ENCODE measurements at regions not wholly inside any gene's neighbourhood (a gene's known extent, or its start where the extent isn't known, plus 50 kb on each side); places are given as distances from the start of the nearest gene placed in this dataset.
"Not testable (repeated sequence)": the region's sequence is repeated elsewhere in the genome, so short reads cannot be mapped to it uniquely, and the experiment has no call there.

DNA sequence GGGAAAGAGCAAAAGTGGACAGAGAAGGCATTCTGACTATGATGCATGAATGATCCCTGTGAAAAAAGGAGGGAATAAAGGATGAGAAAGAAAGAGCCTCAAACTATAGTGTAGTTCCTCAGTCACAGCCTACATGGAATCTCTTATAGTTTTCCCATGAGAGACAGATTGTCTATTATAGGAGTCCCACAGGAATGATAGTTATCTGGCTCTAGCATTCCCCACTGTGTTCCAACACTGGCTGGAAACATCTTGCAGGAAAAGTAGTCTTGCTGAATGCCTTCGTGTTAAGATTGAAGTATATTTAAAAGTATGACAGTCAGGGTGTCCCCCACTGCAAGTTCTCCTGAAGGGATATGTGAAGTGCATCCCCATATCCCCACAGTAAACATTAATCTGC, 641.5 kb upstream of the NECTIN3 start:
- no peaks in the 10 kb centered on the region for H3K36me3 ChIP-seq
- TF ChIP-seq, protein P1, sequence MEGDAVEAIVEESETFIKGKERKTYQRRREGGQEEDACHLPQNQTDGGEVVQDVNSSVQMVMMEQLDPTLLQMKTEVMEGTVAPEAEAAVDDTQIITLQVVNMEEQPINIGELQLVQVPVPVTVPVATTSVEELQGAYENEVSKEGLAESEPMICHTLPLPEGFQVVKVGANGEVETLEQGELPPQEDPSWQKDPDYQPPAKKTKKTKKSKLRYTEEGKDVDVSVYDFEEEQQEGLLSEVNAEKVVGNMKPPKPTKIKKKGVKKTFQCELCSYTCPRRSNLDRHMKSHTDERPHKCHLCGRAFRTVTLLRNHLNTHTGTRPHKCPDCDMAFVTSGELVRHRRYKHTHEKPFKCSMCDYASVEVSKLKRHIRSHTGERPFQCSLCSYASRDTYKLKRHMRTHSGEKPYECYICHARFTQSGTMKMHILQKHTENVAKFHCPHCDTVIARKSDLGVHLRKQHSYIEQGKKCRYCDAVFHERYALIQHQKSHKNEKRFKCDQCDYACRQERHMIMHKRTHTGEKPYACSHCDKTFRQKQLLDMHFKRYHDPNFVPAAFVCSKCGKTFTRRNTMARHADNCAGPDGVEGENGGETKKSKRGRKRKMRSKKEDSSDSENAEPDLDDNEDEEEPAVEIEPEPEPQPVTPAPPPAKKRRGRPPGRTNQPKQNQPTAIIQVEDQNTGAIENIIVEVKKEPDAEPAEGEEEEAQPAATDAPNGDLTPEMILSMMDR (IDR thresholded peaks at IDR 0.05): no peak
- TF ChIP-seq POLR2A (IDR thresholded peaks at IDR 0.05): no peak
- no peak for DNase-seq
- H3K27ac ChIP-seq: no peak overlapping the region
- H3K27me3 ChIP-seq: no peaks in the 10 kb centered on the region
- H3K9me3 ChIP-seq: no peaks in the 10 kb centered on the region
- intact Hi-C loops (cut with DNase I; ENCODE audit: low total_unique reads): no loop called here
- no peak overlapping the region for H3K4me3 ChIP-seq
- no peaks in the 10 kb centered on the region for H3K4me1 ChIP-seq

DNA sequence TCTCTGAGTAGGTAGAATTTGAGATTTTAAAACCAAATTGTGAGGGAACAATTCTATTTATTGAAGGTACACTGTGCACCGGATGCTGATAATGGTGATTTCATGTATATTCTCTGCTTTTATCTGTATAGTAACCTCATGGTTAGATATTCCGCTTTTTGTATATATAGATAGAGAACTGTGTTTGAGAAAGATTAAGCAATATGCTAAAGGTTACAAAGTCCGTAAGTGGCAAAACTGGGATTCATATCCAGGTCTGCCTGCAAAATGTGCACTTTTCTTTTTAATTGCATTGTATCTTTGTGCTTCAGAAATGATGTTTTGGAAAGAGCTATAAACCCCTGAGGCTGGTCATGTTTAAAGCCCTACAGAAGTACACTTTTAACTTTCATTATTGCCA, 635.4 kb upstream of the NECTIN3 start:
- Histone ChIP-seq H3K4me1 (no peaks in the 10 kb centered on the region), H3K4me3 (no peak overlapping the region), H3K27ac (no peak overlapping the region), H3K9me3 (no peaks in the 10 kb centered on the region), H3K27me3 (no peaks in the 10 kb centered on the region), H3K36me3 (no peaks in the 10 kb centered on the region)
- intact Hi-C loops (cut with DNase I; ENCODE audit: low total_unique reads): no loop called here
- no peak for DNase-seq
- no peak for TF ChIP-seq POLR2A (IDR thresholded peaks at IDR 0.05)
- TF ChIP-seq, protein P1 (IDR thresholded peaks at IDR 0.05): no peak

DNA sequence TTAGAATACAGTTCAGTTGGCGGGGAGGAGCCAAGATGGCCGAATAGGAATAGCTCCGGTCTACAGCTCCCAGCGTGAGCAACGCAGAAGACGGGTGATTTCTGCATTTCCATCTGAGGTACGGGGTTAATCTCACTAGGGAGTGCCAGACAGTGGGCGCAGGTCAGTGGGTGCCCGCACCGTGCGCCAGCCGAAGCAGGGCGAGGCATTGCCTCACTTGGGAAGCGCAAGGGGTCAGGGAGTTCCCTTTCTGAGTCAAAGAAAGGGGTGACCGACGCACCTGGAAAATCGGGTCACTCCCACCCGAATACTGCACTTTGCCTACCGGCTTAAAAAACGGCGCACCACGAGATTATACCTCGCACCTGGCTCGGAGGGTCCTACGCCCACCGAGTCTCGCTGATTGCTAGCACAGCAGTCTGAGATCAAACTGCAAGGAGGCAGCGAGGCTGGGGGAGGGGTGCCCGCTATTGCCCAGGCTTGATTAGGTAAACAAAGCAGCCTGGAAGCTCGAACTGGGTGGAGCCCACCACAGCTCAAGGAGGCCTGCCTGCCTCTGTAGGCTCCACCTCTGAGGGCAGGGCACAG, 631.5 kb upstream of the NECTIN3 start:
- H3K4me1 ChIP-seq; H3K36me3 ChIP-seq; H3K4me3 ChIP-seq; H3K9me3 ChIP-seq; DNase-seq; intact Hi-C loops (cut with DNase I; ENCODE audit: low total_unique reads); H3K27ac ChIP-seq; H3K27me3 ChIP-seq: not testable (repeated sequence)

DNA sequence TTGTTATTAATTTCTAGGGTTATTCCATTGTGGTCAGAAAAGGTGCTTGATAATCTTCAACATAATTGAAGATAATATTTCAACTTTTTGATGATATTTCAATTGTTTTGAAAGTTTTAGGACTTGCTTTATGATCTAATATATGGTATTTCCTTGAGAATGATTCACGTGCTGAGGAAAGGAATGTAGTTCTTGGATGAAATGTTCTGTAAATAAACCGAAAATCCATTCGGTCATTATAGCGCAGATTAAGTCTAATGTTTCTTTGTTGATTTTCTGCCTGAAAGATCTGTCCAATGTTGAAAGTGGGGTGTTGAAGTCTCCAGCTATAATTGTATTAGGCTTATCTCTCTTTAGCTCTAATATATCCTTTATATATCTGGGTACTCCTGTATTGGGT, 617.5 kb upstream of the NECTIN3 start:
- Histone ChIP-seq H3K4me1 (no peaks in the 10 kb centered on the region), H3K4me3 (no peak overlapping the region), H3K36me3 (no peaks in the 10 kb centered on the region), H3K9me3 (no peaks in the 10 kb centered on the region), H3K27ac (no peak overlapping the region), H3K27me3 (no peaks in the 10 kb centered on the region)
- TF ChIP-seq, protein P1 (IDR thresholded peaks at IDR 0.05): no peak
- no peak for TF ChIP-seq POLR2A (IDR thresholded peaks at IDR 0.05)
- DNase-seq: no peak
- intact Hi-C loops (cut with DNase I; ENCODE audit: low total_unique reads): no loop called here

DNA sequence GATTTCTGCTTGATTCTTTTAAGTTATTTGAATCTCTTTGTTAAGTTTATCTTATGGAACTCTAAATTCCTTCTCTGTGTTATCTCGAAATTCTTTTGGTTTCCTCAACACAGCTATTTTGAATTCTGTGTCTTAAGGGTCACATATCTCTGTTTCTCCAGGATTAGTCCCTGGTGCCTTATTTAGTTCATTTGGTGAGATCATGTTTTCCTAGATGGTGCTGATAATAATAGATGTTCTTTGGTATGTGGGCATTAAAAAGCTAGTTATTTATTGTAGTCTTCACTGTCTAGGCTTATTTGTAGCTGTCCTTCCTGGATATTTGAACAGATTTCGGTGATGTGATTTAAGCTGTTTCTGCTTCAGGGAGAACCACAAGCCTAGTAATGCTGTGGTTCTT, 615.6 kb upstream of the NECTIN3 start:
- TF ChIP-seq, protein P1 (IDR thresholded peaks at IDR 0.05): no peak
- H3K9me3 ChIP-seq: no peaks in the 10 kb centered on the region

More for the DNA sequence above, 615.6 kb upstream of the NECTIN3 start:
- Histone ChIP-seq H3K27me3 (no peaks in the 10 kb centered on the region), H3K4me3 (no peak overlapping the region), H3K27ac (no peak overlapping the region), H3K4me1 (no peaks in the 10 kb centered on the region), H3K36me3 (no peaks in the 10 kb centered on the region)
- DNase-seq: no peak
- intact Hi-C loops (cut with DNase I; ENCODE audit: low total_unique reads): no loop called here

Data from uterus (tissue), 3 donors.